VCaP (cell line): ENCODE measurements at regions not wholly inside any gene's neighbourhood (a gene's known extent, or its start where the extent isn't known, plus 50 kb on each side); places are given as distances from the start of the nearest gene placed in this dataset.

Experiments used
- H3K27ac ChIP-seq: fragments of 450-650 bp; 2 replicates; pipeline ENCODE4 v1.5.1; 2017
- CTCF ChIP-seq: fragments of 450-650 bp; conservative IDR thresholded peaks from 2 replicates; pipeline ENCODE4 v1.5.1; 2017; ENCODE audit warnings: mild to moderate bottlenecking, moderate library complexity

- no peak for TF ChIP-seq CTCF
- H3K27ac ChIP-seq: no peak overlapping the region
Measured at GRCh38 chr16:85535352-85536072, 77.6 kb upstream of the GSE1 start.

DNA sequence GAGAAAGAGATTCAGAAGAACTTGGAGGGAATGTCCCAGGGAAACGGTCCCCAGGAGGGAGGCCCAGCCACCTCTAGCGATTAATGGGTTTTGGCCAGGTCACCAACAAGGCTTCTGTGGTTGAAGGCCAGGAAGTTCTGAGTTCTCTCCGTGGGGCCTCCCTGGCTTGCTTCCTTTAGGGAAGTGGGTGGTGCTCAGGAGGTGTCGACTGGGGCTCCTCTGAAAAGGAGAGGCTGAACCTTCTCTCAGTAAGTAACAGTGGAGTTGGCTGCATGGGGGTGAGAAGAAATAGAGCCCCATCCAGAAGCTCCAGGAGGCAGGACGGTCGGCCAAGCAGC lies 77.1 kb upstream of the GSE1 start:
- TF ChIP-seq CTCF: no peak
- no peak overlapping the region for H3K27ac ChIP-seq

GRCh38 chr16:85536411-85537330 lies 76.5 kb upstream of the GSE1 start:
- no peak overlapping the region for H3K27ac ChIP-seq
- no peak for TF ChIP-seq CTCF

DNA sequence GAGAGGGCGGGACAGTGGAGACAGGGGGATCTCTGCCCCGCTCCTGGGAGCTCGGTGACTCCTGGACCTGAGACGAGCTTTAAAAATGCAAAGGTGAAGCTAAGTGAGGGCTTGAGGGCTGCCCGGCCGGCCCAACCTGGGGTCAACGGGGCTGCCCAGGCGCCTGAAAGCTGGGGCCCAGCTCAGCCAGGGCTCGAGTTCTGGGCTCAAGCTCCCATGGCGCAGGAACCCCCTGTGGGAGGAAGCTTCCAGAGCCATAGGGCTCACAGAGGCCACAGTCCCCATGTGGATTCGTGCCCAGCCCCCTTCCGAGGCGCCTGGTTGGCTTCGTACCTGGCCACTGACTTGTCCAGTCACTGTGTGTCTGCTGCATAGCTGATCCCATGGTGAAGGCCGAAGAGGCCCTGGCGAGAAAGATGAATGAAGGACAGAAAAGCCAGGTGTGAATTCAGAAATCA lies 75.8 kb upstream of the GSE1 start:
- no peak for TF ChIP-seq CTCF
- no peak overlapping the region for H3K27ac ChIP-seq

DNA sequence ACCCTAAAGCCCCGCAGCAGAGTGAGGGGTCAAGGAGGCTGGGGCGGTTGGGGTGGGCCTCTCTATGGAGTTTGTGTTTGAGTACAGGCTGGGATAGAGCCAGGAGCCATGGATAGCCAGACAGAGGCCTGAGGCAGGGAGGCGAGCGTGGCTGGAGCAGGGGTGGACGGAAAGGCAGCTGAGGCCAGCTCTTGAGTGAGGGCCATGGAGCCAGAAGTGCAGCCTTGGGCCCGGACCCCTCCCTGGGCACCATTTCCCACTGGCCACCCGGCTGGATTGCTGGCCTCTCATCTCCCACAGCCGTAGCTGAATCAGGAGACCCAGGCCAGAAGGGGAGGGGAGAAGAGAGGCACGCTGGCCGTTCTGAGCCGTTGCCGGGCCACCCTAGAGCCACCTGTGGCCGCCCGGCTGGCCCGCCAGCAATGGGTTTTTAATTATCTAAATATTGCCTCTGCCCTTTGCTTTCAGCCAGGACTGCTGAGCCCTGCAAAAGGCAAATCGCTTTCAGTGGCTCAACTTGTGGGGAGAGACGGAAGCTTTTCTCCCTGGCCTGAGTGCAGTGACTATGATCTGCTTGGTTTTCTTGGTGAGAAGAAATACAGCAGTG lies 75.2 kb upstream of the GSE1 start:
- no peak overlapping the region for H3K27ac ChIP-seq
- TF ChIP-seq CTCF: no peak

DNA sequence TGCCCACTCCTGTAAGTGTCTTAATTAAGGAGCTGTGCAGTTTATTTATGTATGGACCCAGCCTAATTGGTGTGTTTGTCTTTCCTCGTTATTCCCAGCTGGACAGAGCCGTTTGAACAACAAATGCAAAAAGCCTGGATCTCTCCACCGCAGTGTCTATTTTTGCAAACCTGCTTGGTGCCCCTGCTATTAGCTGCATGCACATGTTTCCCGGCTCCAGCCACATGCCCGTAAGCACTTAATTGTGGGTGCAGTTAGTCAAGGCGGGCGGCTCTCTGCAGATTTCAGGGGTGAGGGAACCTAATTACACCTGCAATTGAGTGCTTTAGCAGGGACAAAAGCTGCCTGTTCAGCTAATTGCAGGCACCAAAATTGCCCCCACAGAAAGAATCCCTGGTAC lies 74.0 kb upstream of the GSE1 start:
- TF ChIP-seq CTCF: no peak
- H3K27ac ChIP-seq: no peak overlapping the region

GRCh38 chr16:85539629-85540291 lies 73.4 kb upstream of the GSE1 start:
- H3K27ac ChIP-seq: no peak overlapping the region
- no peak for TF ChIP-seq CTCF
